Neural crest cell (in vitro differentiated cells): ENCODE measurements at regions not wholly inside any gene's neighbourhood (a gene's known extent, or its start where the extent isn't known, plus 50 kb on each side); places are given as distances from the start of the nearest gene placed in this dataset.

ENCODE experiments used
- DNase-seq: peaks from one replicate; pipeline ENCODE4 v3.0.0; 2021; ENCODE audit warnings: low read depth, mixed read lengths, low spot score
- H3K27ac Mint-ChIP-seq: one replicate; pipeline ENCODE4 v1.8.0; 2021; ENCODE audit warnings: mild to moderate bottlenecking, mixed read lengths; ENCODE audit not compliant: unreplicated experiment
- H3K27me3 Mint-ChIP-seq: 2 replicates; pipeline ENCODE4 v1.8.0; 2021; ENCODE audit warnings: low read depth, mild to moderate bottlenecking, mixed read lengths
- H3K36me3 Mint-ChIP-seq: 2 replicates; pipeline ENCODE4 v1.8.0; 2021; ENCODE audit warnings: low read depth, mild to moderate bottlenecking, mixed read lengths
- H3K4me1 Mint-ChIP-seq: 2 replicates; pipeline ENCODE4 v1.8.0; 2021; ENCODE audit warnings: mixed read lengths
- H3K4me3 Mint-ChIP-seq: one replicate; pipeline ENCODE4 v1.8.0; 2021; ENCODE audit warnings: mild to moderate bottlenecking, mixed read lengths
- H3K9me3 Mint-ChIP-seq: 2 replicates; pipeline ENCODE4 v1.8.0; 2021; ENCODE audit warnings: mixed read lengths
- CTCF ChIP-seq: fragments of 200-600 bp; sonication (generic); conservative IDR thresholded peaks from 2 replicates; pipeline ENCODE4 v1.5.0; 2021; ENCODE audit warnings: antibody characterized with exemption, mild to moderate bottlenecking

GRCh38 chr11:70703141-70704064 lies 305.1 kb downstream of the CTTN start:
- H3K27ac Mint-ChIP-seq = no peak overlapping the region
- TF ChIP-seq CTCF = no peak
- H3K36me3 Mint-ChIP-seq = no peaks in the 10 kb centered on the region
- H3K4me1 Mint-ChIP-seq = peaks cover 23% of the 10 kb centered on the region
- peak; percentile 20 for DNase-seq
- H3K27me3 Mint-ChIP-seq = no peaks in the 10 kb centered on the region
- peaks cover 2% of the 10 kb centered on the region for H3K9me3 Mint-ChIP-seq
- H3K4me3 Mint-ChIP-seq = no peak overlapping the region

GRCh38 chr11:70705097-70705496 lies 306.8 kb downstream of the CTTN start:
- peaks cover 2% of the 10 kb centered on the region for H3K9me3 Mint-ChIP-seq
- DNase-seq = no peak
- peaks cover 32% of the 10 kb centered on the region for H3K4me1 Mint-ChIP-seq
- no peak overlapping the region for H3K27ac Mint-ChIP-seq
- H3K27me3 Mint-ChIP-seq = no peaks in the 10 kb centered on the region
- H3K4me3 Mint-ChIP-seq = no peak overlapping the region
- no peak for TF ChIP-seq CTCF
- no peaks in the 10 kb centered on the region for H3K36me3 Mint-ChIP-seq

GRCh38 chr11:70705930-70706329 lies 307.6 kb downstream of the CTTN start:
- no peak for TF ChIP-seq CTCF
- H3K27me3 Mint-ChIP-seq = no peaks in the 10 kb centered on the region
- H3K4me3 Mint-ChIP-seq = no peak overlapping the region
- no peak overlapping the region for H3K27ac Mint-ChIP-seq
- no peaks in the 10 kb centered on the region for H3K36me3 Mint-ChIP-seq
- H3K4me1 Mint-ChIP-seq = peaks cover 33% of the 10 kb centered on the region
- no peak for DNase-seq
- peaks cover 2% of the 10 kb centered on the region for H3K9me3 Mint-ChIP-seq

GRCh38 chr11:70707821-70708220 lies 309.5 kb downstream of the CTTN start:
- no peaks in the 10 kb centered on the region for H3K27me3 Mint-ChIP-seq
- H3K9me3 Mint-ChIP-seq = peaks cover 2% of the 10 kb centered on the region
- no peaks in the 10 kb centered on the region for H3K36me3 Mint-ChIP-seq
- TF ChIP-seq CTCF = no peak
- H3K4me1 Mint-ChIP-seq = peaks cover 36% of the 10 kb centered on the region
- H3K27ac Mint-ChIP-seq = no peak overlapping the region
- H3K4me3 Mint-ChIP-seq = no peak overlapping the region
- no peak for DNase-seq

- Mint-ChIP-seq H3K4me1 (peaks cover 30% of the 10 kb centered on the region), H3K9me3 (no peaks in the 10 kb centered on the region), H3K4me3 (no peak overlapping the region), H3K36me3 (no peaks in the 10 kb centered on the region), H3K27me3 (no peaks in the 10 kb centered on the region), H3K27ac (peak overlapping the region; percentile 43)
- TF ChIP-seq CTCF = no peak
- DNase-seq = no peak
Measured at GRCh38 chr11:70709596-70709995, 311.3 kb downstream of the CTTN start.
